PC-3 (cell line): ENCODE measurements at regions not wholly inside any gene's neighbourhood (a gene's known extent, or its start where the extent isn't known, plus 50 kb on each side); places are given as distances from the start of the nearest gene placed in this dataset.

Source experiments
- ATAC-seq: fragments of 200-7000 bp; cut with Tn5 transposase; 2 replicates; pipeline ENCODE4 v1.9.1; 2020; ENCODE audit warnings: mild to moderate bottlenecking, moderate library complexity
- BruUV-seq: library from RNA; stranded (reverse); fragments of 400-500 nt; replicated peaks from 2 replicates; lab custom pipeline; 2021; lab: Mats Ljungman, UMichigan
- CTCF ChIA-PET: fragments of 300-600 bp; sonication (Branson Sonifier 250); formaldehyde crosslinking; loops from one replicate; lab custom pipeline; 2022; ENCODE audit warnings: antibody characterized with exemption; lab: Charles Lee
- POLR2A ChIA-PET: fragments of 300-600 bp; sonication (Branson Sonifier 250); formaldehyde crosslinking; loops from one replicate; lab custom pipeline; 2022; ENCODE audit warnings: antibody characterized with exemption; ENCODE audit not compliant: unreplicated experiment; lab: Charles Lee
- DNase-seq: peaks from one replicate; pipeline ENCODE4 v3.0.0-alpha.2; 2015
- H2AFZ ChIP-seq: fragments of 300-600 bp; sonication (generic); 2 replicates; pipeline ENCODE4 v1.6.0; 2016; ENCODE audit warnings: antibody characterized with exemption, low read length
- H3F3A ChIP-seq: fragments of 300-600 bp; sonication (generic); one replicate; pipeline ENCODE4 v1.6.0; 2017; ENCODE audit warnings: antibody characterized with exemption, low read length, control low read depth, mild to moderate bottlenecking; ENCODE audit not compliant: unreplicated experiment
- H3K27ac ChIP-seq: fragments of 300-600 bp; sonication (generic); 2 replicates; pipeline ENCODE4 v1.5.1; 2016; ENCODE audit warnings: mild to moderate bottlenecking, low read length
- H3K27me3 ChIP-seq: fragments of 300-600 bp; sonication (generic); 2 replicates; pipeline ENCODE4 v1.6.1; 2016; ENCODE audit warnings: low read length, mixed read lengths
- H3K36me3 ChIP-seq: fragments of 300-600 bp; sonication (generic); 2 replicates; pipeline ENCODE4 v1.6.1; 2016; ENCODE audit warnings: low read depth, mixed run types, low read length, mixed read lengths
- H3K4me1 ChIP-seq: fragments of 300-600 bp; sonication (generic); 2 replicates; pipeline ENCODE4 v1.5.1; 2016; ENCODE audit warnings: low read length; ENCODE audit not compliant: insufficient read depth
- H3K4me2 ChIP-seq: fragments of 300-600 bp; sonication (generic); 2 replicates; pipeline ENCODE4 v1.6.0; 2016; ENCODE audit warnings: low read length
- H3K4me3 ChIP-seq: fragments of 300-600 bp; sonication (generic); 2 replicates; pipeline ENCODE4 v1.5.1; 2016; ENCODE audit warnings: mild to moderate bottlenecking, low read length, mixed read lengths
- H3K79me2 ChIP-seq: fragments of 300-600 bp; sonication (generic); 2 replicates; pipeline ENCODE4 v1.6.1; 2017; ENCODE audit warnings: low read length, mixed read lengths
- H3K9ac ChIP-seq: fragments of 300-600 bp; sonication (generic); 2 replicates; pipeline ENCODE4 v1.6.0; 2016; ENCODE audit warnings: mild to moderate bottlenecking, low read length
- H3K9me2 ChIP-seq: fragments of 300-600 bp; sonication (generic); replicated peaks from 2 replicates; pipeline ENCODE4 v1.6.1; 2016; ENCODE audit warnings: mixed run types, low read length, mixed read lengths
- H3K9me3 ChIP-seq: fragments of 300-600 bp; sonication (generic); 2 replicates; pipeline ENCODE4 v1.6.1; 2016; ENCODE audit warnings: low read length, mixed read lengths
- H4K20me1 ChIP-seq: fragments of 300-600 bp; sonication (generic); 2 replicates; pipeline ENCODE4 v1.6.1; 2016; ENCODE audit warnings: low read length, mixed read lengths
- CTCF ChIP-seq: fragments of 300-600 bp; sonication (generic); conservative IDR thresholded peaks from 2 replicates; pipeline ENCODE4 v1.5.1; 2017; ENCODE audit warnings: antibody characterized with exemption, low read depth, mild to moderate bottlenecking, low read length
- EZH2 ChIP-seq: fragments of 300-600 bp; sonication (generic); IDR thresholded peaks from one replicate; pipeline ENCODE4 v1.6.1; 2017; ENCODE audit warnings: antibody characterized with exemption, mild to moderate bottlenecking, low read length; ENCODE audit not compliant: unreplicated experiment
- EZH2phosphoT487 ChIP-seq: fragments of 300-600 bp; sonication (generic); IDR thresholded peaks from 2 replicates; pipeline ENCODE4 v1.6.1; 2018; ENCODE audit warnings: mild to moderate bottlenecking, antibody characterized with exemption, low read length, borderline replicate concordance
- intact Hi-C: fragments of 100-400 bp; cut with micrococcal nuclease; formaldehyde crosslinking; loops from 2 replicates; pipeline ENCODE4 v1.9.0; 2023

DNA sequence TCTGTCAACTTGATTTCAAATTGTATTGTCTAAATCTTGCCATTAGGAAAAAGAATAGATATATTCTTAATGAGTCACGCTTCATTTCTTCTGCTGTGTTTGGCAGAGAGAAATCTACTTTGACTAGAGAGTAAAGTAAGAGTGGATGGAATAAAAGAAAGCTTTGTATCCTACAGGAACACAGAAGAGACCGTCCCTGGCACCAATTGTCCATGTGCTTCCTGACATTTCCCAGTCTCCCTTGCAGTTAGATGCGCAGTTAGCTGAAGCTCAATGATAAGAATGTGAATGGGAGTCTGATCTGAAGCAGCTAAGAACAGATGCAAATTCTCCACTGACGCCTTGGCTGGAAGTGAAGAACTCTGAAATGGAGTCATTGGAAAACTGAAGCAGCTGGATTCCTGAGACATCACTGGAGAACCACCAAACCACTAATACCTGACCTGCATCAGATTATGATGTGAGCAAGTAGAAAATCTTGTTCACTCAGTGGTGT, 528.2 kb upstream of the MARCKS start:
- Histone ChIP-seq H3K9me3 (no peaks in the 10 kb centered on the region), H3K9ac (no peak overlapping the region), H3K4me3 (no peak overlapping the region), H4K20me1 (no peaks in the 10 kb centered on the region), H3K27me3 (no peaks in the 10 kb centered on the region), H3K4me2 (no peak overlapping the region), H3K79me2 (no peaks in the 10 kb centered on the region), H3K9me2 (no peaks in the 10 kb centered on the region), H3F3A (no peaks in the 10 kb centered on the region), H2AFZ (no peak overlapping the region), H3K4me1 (no peaks in the 10 kb centered on the region), H3K27ac (no peak overlapping the region), H3K36me3 (no peaks in the 10 kb centered on the region)
- intact Hi-C loops: no loop called here
- ATAC-seq: no peak
- BruUV-seq: no TSS peak
- DNase-seq: no peak
- no peak for TF ChIP-seq EZH2phosphoT487
- no peak for TF ChIP-seq CTCF
- ChIA-PET POLR2A (no interaction called here), CTCF (interaction anchor here (0.5 kb wide), 1 partner anchor 274 kb away, joined by 4 read pairs; no protein-coding TSS in a partner anchor)

- Histone ChIP-seq H3K79me2 (no peaks in the 10 kb centered on the region), H3K27me3 (no peaks in the 10 kb centered on the region), H3K4me2 (no peak overlapping the region), H2AFZ (no peak overlapping the region), H3K4me1 (no peaks in the 10 kb centered on the region), H3K9me3 (no peaks in the 10 kb centered on the region), H3K9me2 (no peaks in the 10 kb centered on the region), H3K36me3 (no peaks in the 10 kb centered on the region), H3K27ac (no peak overlapping the region), H3K4me3 (no peak overlapping the region), H4K20me1 (no peaks in the 10 kb centered on the region), H3K9ac (no peak overlapping the region), H3F3A (no peaks in the 10 kb centered on the region)
- CTCF ChIA-PET: no interaction called here
- TF ChIP-seq CTCF (no peak), EZH2 (no peak), EZH2phosphoT487 (no peak)
- intact Hi-C loops: no loop called here
- BruUV-seq: no TSS peak
- ATAC-seq (no peak; the same call in 1 of the 2 replicates), DNase-seq (no peak)
- POLR2A ChIA-PET: no interaction called here
Measured at GRCh38 chr6:113329942-113330635, 527.1 kb upstream of the MARCKS start.

DNA sequence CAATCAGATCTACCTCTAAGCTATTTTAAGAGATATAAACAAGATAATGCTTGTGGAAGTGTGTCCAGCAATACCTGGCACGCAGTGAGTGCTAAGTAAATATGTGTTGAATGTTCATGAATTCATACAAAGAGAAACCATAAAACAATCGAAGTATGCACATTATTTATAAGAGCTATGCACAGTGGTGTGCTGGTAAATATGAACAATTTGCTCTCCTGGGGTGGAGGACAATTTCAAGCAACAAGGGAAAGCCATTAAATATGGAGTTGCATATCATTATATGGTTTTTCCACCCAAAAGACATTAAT, 526.6 kb upstream of the MARCKS start:
- no peaks in the 10 kb centered on the region for H3K36me3 ChIP-seq
- no peak overlapping the region for H3K27ac ChIP-seq
- intact Hi-C loops: no loop called here
- no peak overlapping the region for H3K4me3 ChIP-seq
- H2AFZ ChIP-seq: no peak overlapping the region
- H3K27me3 ChIP-seq: no peaks in the 10 kb centered on the region
- DNase-seq (no peak), ATAC-seq (no peak)
- H3K9me3 ChIP-seq: no peaks in the 10 kb centered on the region
- H3F3A ChIP-seq: no peaks in the 10 kb centered on the region
- H3K4me2 ChIP-seq: no peak overlapping the region
- H3K9me2 ChIP-seq: no peaks in the 10 kb centered on the region
- ChIA-PET CTCF (no interaction called here), POLR2A (no interaction called here)
- TF ChIP-seq EZH2: no peak
- TF ChIP-seq CTCF: no peak
- no peak for TF ChIP-seq EZH2phosphoT487
- no peaks in the 10 kb centered on the region for H3K4me1 ChIP-seq
- BruUV-seq: no TSS peak
- H4K20me1 ChIP-seq: no peaks in the 10 kb centered on the region
- no peaks in the 10 kb centered on the region for H3K79me2 ChIP-seq
- H3K9ac ChIP-seq: no peak overlapping the region
